ENCODE measurements at regions not wholly inside any gene's neighbourhood (a gene's known extent, or its start where the extent isn't known, plus 50 kb on each side); places are given as distances from the start of the nearest gene placed in this dataset.
"Not testable (repeated sequence)": the region's sequence is repeated elsewhere in the genome, so short reads cannot be mapped to it uniquely, and the experiment has no call there.

DNA sequence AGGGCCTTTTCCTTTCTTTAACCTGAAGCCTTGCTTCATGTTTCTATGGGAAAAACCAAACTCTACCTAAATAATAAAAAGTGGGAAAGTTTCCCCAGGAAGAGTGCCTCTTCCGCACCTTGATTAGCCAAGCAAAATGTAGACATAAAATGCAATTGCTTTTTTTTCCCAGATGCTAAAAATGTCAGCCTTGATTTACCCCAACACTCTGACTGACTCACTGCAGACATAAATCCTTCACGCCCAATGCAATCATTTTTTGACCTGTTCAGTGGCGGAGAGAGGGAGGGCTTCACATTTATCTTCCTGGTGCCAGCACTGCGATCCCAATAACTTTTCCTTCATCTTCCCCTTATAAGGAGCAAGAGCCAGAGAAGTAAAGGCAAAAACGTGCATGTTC, 261.5 kb downstream of the SEC16B start:
- no peak for DNase-seq

DNA sequence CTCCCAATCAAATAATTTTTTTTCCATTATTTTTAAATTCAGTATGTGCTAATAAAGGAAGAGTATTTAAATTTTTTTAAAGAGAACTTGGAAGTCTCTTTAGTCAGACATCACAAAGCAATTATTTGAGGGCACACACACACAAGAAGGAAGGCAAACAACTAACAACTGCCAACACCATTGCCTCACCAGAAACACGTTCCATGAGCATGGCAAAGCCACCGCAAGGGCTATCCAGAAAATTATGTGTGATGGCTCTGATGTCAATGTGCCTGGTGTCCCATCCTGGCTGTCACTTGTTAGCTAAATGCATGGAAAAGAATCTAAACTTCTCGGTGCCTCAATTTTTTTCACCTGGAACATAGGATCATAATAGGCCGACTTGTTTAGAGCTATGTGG, 262.9 kb downstream of the SEC16B start:
- DNase-seq, result no peak

DNA sequence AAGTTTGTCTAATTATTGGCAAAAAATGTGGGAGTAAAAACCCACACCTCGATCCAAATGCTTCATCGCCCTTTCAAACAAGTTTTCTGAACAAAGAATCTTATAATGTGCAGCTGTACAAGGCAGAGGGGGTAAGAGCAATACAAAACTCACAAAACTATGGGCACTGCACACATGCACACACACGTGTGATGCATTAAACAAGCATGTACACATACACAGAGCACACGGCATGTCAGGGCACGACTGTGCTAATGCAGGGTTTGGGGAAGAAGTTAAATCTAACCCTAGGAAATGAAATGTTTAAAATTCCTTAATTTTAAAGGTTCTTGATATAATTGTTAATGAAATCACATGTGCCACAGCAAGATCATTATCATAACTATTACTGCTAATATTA, 264.0 kb downstream of the SEC16B start:
- DNase-seq, result no peak

DNA sequence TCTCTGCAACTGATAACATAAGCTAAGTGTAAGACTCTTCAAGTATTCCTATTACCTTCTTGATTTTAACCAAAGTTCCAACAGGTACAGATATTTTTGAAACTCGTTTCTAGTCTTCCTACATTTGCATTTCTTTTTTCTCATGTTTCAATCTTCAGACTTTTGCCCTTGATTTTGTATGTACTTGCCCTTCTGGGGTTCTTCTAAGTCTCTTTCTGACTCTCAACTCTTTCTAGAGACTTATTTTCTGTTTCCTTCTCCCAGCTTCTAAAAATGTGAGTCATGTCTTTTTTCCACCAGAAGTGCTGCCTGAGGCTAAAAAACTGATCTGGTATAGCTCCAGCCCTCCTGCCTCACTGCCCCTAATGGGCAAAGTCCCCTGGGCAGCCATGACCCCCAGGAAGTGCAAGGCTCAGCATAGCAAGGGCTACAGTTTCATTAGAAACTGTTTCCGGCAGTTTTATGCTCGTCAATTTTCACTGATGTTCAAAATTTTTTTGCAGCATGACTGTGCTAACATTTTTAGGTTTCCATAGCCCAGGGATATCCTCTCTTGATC, 265.9 kb downstream of the SEC16B start:
- no peak for DNase-seq

DNA sequence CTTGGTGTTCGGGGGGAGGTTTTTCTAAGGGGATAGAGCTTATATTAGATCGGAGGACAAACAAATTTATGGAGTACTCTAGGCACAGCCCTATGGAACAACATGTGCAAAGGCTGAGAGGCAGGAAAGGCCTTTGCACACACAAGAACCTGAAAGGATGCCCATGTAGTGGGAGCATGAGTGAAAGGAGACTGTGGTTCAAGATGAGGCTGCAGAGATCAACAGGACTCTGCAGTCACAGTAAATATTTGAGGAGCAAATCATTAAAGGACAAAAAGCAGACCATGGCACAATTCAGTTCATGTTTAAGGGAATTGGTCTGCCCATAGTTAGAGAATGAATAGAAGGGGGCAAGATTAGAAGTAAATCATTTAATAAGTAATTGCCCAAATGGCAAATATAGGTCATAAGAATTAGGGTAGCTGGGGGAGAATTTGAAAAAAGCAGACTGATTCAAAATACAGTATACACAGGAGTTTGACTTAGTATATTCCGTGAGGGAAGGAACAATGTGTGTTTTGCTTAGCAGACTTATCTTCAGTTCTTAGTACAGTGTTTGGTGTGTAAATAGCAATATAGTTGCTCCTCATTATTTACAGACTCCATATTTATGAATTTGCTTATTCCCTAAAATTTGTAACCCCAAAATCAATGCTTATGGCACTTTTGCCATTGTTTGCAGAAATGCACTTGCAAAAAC, 268.1 kb downstream of the SEC16B start:
- no peak for DNase-seq

DNA sequence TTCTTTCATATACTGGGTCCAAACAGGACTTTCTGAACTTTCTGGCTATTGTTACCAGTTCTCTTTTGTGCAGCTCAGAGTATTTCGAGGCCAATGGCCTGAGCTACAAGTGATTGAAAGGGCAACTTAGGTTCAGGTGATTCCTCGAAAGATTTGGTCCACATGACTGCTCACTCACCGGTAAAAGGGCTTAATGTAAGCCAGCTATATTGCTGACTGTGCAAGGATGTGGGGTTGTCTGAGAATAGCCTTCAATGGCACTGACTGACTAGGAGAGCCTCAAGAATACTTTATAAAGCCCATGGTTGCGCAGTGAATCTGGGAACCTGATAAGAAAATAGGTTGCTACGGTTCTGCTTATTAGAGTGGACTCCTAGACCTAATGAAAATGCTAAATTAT, 269.0 kb downstream of the SEC16B start:
- no peak for DNase-seq

DNA sequence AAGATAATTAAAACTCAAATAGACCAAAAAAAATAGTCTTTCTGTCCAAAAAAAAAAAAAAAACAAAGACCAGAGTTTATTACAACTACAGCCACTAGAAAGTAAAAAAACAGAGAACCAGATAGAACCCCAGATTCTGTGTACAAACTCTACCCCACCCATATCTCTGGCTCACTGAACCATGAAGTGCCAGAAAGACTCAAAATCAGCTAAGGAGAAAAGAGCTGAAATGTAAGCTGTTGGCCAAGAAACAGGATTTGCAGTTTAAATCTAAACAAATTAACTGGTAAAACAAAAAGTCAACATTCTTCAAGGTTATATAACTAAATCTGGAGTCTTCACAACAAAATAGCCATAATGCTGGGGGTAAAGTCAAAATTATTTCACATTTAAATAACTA, 278.9 kb downstream of the SEC16B start:
- DNase-seq, result no peak

DNA sequence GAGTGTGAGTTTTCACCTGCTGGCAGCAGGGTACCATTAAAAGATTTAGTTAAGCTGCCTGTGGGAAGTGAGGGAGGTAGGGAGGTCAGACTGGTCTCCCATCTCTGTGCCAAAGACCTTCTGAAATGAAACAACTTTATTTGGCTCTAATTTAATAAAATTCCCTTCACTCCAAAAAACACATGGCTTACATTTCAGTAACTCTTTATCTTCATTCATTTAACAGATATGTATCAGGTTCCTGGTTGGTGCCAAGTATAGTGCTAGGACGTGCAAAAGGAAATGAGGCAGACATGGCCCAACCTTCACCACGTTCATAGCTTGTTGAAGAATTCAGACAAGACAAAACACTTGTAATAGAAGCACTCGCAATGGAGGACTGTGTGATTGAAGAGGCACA, 282.3 kb downstream of the SEC16B start:
- no peak for DNase-seq

DNA sequence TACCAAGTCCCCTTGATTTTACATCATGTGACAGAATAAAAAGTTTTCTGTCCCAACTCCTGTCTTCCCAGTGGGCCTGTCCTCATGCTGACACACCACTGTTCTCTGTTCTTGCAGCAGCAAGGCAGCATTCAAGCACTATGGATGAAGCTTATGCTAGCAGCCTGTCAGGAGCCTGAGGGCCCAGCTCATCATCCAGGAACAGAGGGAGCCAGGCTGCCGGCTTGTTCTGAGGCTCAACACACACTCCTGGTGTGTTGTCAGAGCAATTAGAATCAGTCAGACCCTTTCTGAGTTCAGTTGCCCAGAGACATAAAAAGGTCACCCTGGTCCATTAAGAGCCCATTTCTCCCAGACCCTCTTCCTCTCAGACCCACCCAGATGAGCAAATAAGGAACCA, 282.9 kb downstream of the SEC16B start:
- no peak for DNase-seq

DNA sequence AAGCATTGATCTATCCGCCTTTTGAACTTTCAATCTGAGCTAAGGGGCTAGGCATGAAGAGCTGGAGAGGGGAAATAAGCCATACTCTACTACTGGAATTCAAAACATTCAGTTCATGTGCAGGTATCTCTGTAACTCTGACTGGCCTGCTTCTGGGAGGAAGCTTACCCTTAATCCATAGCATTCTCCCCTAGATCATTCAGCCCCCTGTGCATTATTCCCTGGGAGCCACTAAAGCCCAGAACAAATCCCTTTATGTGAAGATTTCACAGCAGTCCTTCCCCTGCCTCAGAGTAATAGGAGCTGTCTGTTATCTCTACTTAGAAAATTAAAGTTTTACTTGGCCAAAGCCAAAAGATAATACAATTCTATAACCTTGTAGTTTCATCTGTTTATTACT, 300.7 kb downstream of the SEC16B start:
- DNase-seq, result no peak

DNA sequence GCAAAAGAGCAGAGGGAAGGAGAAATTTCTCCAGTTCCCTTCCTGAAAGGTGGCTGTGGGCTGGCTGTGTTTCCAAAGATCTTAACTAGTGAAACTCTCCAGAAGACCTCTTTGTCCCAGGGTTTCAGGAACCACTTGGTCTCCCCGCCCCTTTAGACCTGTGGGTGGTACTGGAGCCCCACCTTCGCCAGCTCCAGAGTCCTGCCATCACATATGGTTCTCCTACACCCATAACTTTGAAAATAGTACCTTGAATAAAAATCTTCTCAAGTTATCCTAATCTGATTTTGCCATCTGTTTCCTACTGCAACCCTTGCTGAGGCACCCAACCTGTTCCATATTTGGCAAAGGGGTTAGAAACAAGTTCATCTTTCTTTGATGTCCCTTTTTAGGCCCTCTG, 303.9 kb downstream of the SEC16B start:
- DNase-seq, result no peak

DNA sequence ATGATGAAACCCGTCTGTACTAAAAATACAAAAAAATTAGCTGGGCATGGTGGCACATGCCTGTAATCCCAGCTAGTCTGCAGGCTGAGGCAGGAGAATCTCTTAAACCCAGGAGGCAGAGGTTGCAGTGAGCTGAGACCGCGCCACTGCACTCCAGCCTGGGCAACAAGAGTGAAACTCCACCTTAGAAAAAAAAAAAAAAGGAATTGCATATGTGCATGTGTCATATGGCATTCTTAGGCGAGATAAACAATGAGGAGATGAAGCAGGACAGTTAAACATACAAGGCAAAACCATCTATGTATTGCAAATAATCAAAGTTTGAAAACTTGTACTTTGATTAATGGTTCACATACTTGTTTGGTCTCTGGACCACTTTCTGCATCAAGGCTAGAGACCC, 305.1 kb downstream of the SEC16B start:
- DNase-seq, result not testable (repeated sequence)

DNA sequence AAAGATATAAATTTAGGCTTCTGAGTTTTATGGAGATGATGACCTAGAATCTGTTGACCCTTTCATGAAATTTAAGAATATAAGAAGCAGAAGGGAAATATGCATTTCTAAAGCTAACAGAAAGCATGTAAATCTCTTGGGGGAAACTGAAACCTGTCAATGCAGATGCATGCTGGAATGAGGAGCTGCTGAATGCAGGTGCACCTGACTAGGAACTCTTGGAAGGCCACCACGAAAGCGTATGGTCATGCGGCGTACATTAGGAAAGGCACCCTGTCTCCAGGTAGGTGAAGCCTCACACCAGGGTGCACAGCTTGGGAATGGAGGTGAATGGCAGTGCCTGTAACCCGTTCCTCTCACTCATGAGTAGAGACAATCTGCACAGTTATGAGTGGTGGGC, 309.7 kb downstream of the SEC16B start:
- no peak for DNase-seq

DNA sequence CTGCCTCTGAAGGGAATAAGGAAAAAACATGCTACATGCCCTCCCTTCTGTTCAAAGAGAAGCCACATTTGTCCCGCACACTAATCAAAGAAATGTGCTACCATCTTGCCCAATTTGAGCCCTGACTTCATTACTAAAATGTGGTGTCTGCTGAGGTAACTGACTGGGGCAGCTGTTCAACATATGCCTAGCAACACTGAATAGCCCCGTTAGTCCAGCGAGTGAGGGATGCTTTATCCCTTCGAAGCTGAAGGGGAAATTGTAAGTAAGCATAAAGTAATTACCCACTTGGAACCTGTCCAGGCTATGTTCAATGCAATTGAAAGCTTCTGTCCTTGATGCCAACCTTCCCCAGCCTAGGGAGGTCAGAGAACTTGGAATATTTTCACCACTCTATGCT, 310.6 kb downstream of the SEC16B start:
- no peak for DNase-seq

DNA sequence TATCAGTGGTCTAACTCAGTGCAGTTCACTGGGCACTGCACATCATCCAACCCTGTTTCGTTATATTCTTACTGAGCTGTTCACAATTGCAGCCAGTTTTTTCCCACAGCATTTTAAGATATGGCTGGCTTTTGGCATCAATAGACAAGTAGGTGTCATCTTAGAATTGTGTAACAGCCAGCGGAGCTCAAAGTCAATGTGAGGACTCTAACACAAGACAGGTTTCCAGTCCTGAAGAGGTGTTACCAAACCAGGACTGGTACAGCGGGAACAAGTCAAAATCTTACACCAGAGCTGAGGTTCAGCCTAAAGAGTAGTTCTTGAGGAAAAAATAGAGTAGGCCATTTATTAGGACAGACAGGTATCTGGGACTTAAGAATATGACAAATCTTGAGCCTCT, 313.3 kb downstream of the SEC16B start:
- DNase-seq, result no peak

DNA sequence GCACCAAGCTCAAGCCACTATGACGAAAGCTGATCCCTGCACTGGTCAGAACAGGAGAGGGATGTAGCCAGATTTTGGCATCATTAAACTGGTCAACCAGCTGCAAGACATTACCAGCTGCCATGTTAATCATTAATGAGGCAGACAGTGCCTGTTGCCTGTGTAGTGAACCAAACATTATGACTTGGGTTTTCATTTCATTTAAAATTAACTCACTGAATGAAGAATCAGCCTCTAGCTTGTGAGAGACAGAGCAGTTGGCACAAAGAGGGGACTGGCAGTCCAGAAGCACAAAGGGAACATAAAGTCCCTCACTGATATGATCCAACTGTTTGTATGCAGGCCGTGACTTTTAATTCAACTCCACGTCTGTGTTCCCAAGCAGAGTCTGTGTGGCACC, 318.9 kb downstream of the SEC16B start:
- DNase-seq, result no peak

DNA sequence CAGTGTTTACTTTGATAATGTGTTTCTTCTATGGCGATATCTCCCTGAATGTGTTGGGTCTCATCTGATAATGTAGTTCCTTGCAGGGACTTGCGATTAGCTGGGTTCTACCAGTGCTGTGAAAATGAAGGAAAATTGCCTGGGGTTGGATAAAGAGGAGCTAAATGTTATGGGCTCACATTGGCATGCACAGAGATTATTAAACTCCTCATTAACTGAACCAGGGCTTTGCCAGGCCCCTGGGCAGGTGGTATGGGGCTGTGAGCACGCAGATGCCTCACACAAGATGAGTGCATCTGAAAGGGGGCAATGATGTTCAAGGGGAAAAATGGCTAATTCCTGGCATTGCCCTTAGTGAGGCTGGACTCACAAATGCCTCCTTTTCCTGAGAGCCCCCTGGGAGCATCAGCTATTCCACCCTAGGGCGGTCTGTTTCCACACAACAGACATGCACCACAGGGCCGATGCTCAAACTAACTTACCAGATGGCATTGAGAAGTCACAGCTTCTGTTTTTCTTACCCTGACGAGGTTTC, 321.1 kb downstream of the SEC16B start:
- DNase-seq, result no peak

DNA sequence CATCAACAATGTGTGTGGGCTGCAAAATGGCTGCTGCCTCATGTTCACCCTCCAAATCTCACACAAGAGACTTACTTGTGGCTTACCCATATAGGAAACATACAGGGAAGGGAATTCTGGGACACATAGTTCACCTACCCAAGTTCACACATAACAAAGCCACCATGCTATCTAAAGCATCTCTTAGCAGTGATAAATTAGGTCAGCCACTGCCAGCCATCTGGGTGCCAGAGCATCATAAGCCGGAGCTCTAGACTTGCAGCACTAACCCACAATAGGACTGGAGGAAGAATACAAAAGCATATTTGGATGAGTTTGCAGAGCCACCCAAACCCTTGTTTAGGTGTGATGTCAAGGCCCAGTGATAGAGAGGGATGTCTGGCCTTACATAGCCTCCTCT, 321.7 kb downstream of the SEC16B start:
- no peak for DNase-seq

DNA sequence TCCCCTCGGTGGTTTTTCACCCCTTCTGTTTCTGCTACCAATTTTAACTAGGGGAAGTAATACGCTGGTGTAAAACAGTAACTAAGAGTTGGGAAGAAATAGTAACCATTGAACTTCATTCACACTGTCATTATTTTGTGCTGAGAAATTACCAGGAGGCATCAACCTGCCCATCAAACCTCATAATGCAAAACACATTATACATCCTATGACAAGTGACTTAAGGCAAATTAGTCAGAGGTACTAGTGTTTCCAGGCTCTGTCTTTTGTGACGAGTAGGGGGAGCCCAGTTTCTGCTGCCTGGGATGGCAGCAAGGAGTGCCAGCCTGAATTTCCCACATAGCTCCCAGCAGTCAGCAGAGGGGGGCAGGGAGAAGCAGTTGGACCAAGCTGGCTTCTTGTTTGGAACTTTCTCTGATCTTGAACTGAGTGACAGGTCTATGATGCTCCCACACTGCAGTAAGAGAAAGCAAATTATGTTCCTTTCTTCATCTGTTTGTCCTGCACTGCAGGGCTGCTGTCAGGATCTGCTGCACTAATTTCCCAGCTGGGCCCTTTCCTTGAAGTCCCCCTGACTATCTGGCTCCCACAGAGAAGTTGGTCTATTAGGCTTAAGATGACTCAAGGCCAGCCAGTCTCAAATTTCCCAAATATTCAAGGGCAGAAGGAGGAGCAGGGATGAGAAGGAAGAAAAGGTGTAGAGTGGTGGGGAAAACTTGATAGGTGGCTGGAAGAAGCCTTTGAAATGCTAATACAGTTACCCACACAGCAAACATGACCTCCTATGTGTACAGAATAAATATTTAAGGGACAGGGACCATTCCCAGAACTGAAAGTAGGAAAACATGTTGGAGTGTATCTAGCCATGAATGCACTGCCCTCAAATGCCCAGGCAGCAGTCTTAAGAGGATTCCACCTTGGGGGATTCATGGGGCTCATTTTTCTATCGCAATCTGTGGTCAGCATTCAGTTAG, 322.8 kb downstream of the SEC16B start:
- no peak for DNase-seq

DNA sequence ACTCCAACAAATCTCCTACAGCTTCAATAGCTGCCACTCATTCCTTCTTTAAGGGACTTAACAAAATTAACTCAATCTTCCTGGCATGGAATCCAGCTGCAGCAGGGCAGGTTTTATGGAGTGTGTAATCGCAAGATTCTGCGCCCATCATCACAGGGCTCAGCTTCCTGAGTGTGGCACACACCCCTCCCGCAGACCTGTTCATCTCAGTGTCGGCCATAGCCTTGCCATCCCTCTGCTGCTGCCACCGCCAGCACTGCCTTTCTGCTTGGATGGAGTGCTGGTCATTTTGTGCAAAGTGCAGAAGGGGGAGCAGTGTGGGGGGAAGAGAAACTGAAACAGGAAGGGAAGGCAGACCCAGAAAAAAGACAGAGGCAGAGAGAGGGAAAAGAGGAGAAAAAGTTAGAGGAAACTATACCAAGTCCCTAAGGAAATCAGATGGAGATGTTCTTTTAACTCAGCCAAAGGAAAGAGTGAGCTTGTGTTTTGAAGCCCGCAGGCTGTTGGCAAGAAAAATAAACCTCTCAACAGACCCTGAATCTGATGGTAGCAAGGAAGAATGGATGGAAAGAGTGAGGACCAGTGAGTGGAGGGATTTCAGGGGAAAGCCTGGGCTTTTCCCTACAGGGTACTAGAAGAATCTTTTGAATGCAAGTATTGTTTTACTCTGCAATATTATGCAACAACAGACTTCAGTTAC, 324.2 kb downstream of the SEC16B start:
- no peak for DNase-seq

DNA sequence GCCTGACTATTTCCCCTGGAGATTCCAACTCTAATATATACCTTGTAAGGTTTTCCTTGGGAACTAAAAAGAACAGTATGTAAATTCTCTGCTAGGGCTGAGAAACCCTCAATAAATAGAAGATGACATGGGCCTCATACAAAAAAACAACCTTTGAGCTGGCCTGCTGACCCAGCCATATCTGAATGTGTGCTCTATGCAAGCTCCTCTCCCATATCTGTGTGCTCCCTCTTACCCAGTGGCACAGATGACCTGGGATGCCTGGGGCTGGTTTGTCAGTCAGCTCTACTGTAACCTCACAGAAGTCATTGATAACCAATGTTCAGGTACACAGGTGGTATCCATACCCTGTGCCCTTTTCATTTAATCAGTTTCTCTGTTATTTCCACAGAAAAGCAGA, 329.2 kb downstream of the SEC16B start:
- DNase-seq, result no peak

DNA sequence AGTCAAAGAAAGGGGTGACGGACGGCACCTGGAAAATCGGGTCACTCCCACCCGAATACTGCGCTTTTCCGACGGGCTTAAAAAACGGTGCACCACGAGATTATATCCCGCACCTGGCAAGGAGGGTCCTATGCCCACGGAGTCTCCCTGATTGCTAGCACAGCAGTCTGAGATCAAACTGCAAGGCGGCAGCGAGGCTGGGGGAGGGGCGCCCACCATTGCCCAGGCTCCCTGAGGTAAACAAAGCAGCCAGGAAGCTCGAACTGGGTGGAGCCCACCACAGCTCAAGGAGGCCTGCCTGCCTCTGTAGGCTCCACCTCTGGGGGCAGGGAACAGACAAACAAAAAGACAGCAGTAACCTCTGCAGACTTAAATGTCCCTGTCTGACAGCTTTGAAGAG, 335.7 kb downstream of the SEC16B start:
- not testable (repeated sequence) for DNase-seq

All from NCI-H1436 treated with DMSO at 0.1 percent for 48 hours (cell line).